C4-2B (cell line): ENCODE measurements at regions not wholly inside any gene's neighbourhood (a gene's known extent, or its start where the extent isn't known, plus 50 kb on each side); places are given as distances from the start of the nearest gene placed in this dataset.

Experiments used
- CTCF ChIP-seq: fragments of 450-650 bp; conservative IDR thresholded peaks from 2 replicates; pipeline ENCODE4 v1.5.1; 2017; ENCODE audit warnings: mild to moderate bottlenecking
- ZFX ChIP-seq: fragments of 450-650 bp; IDR thresholded peaks from 2 replicates; pipeline ENCODE4 v1.6.1; 2017

GRCh38 chr2:66866331-66867062, 431.6 kb downstream of the MEIS1 start:
- no peak for TF ChIP-seq CTCF
- TF ChIP-seq ZFX: no peak
